HepG2 (cell line): ENCODE measurements at regions not wholly inside any gene's neighbourhood (a gene's known extent, or its start where the extent isn't known, plus 50 kb on each side); places are given as distances from the start of the nearest gene placed in this dataset.

Experiments
- ATAC-seq: fragments of 200-7000 bp; cut with Tn5 transposase; 3 replicates; pipeline ENCODE4 v1.9.1; 2020; ENCODE audit warnings: mild to moderate bottlenecking, moderate library complexity
- BruUV-seq: library from RNA; stranded (reverse); fragments of 400-500 nt; replicated peaks from 2 replicates; lab custom pipeline; 2021; lab: Mats Ljungman, UMichigan
- CTCF ChIA-PET: fragments of 300-600 bp; formaldehyde crosslinking; extraction: SDS; loops from one replicate; lab custom pipeline; 2021; ENCODE audit warnings: low total read pairs, inconsistent platforms, low intra/inter-chr PET ratio; lab: Yijun Ruan, JAX
- POLR2A ChIA-PET: fragments of 350-600 bp; sonication (Branson Sonifier 250); formaldehyde crosslinking; loops from one replicate; lab custom pipeline; 2020; ENCODE audit warnings: antibody characterized with exemption, inconsistent platforms; lab: Yijun Ruan, JAX
- DNase-seq: peaks from one replicate; pipeline ENCODE4 v3.0.0-alpha.2; 2015; ENCODE audit warnings: low spot score
- FAIRE-seq: peaks from 3 replicates; lab custom pipeline; 2011; peaks lifted over from hg19 to GRCh38; lab: Jason Lieb, UNC
- H2AFZ ChIP-seq: one replicate; pipeline ENCODE4 v1.6.1; 2011; ENCODE audit warnings: low read length, inconsistent platforms
- H3K27ac ChIP-seq: fragments of 300-600 bp; 3 replicates; pipeline ENCODE4 v1.8.0; 2011; ENCODE audit warnings: mixed run types, mild to moderate bottlenecking, mixed read lengths, low read length, inconsistent platforms; ENCODE audit not compliant: insufficient read depth; ENCODE audit errors: extremely low read length
- H3K27me3 ChIP-seq, 2 experiments: fragments of 200-600 bp in 1 of 2; 2 replicates in 1 of 2; 3 replicates in 1 of 2; pipeline versions ENCODE4 v1.6.0 to v1.8.0; 2011; ENCODE audit warnings: low read length in 2 of 2, mild to moderate bottlenecking in 2 of 2, moderate library complexity in 2 of 2, inconsistent platforms in 1 of 2; ENCODE audit not compliant: insufficient read depth in 2 of 2, control insufficient read depth in 1 of 2
- H3K36me3 ChIP-seq, 2 experiments: fragments of 200-600 bp in 1 of 2; replicated peaks in 1 of 2; 2 replicates in 1 of 2; 3 replicates in 1 of 2; pipeline versions ENCODE4 v1.5.1 to v1.8.0; 2011; ENCODE audit warnings: low read length in 2 of 2, inconsistent platforms in 1 of 2; ENCODE audit not compliant: insufficient read depth in 2 of 2, control insufficient read depth in 1 of 2
- H3K4me1 ChIP-seq: 2 replicates; pipeline ENCODE4 v1.5.1; 2012; ENCODE audit warnings: low read length, inconsistent platforms; ENCODE audit not compliant: insufficient read depth
- H3K4me2 ChIP-seq: 2 replicates; pipeline ENCODE4 v1.6.0; 2011; ENCODE audit warnings: low read depth, low read length, inconsistent platforms
- H3K4me3 ChIP-seq, 3 experiments: fragments of 200-600 bp in 1 of 3; sonication (generic), shearing (Covaris generic) in 1 of 3; replicated peaks in 1 of 3; 2 replicates each; pipeline ENCODE4 v1.5.1; 2011 to 2016; ENCODE audit warnings: low read length in 3 of 3, inconsistent platforms in 2 of 3, low read depth in 2 of 3, mild to moderate bottlenecking in 2 of 3, control low read depth in 1 of 3, mixed read lengths in 1 of 3; ENCODE audit not compliant: insufficient read depth in 1 of 3
- H3K79me2 ChIP-seq: one replicate; pipeline ENCODE4 v1.6.1; 2011; ENCODE audit warnings: low read length, inconsistent platforms; ENCODE audit not compliant: insufficient read depth
- H3K9ac ChIP-seq: 2 replicates; pipeline ENCODE4 v1.6.0; 2011; ENCODE audit warnings: mild to moderate bottlenecking, low read depth, low read length, inconsistent platforms; ENCODE audit not compliant: insufficient read depth
- H3K9me3 ChIP-seq: 2 replicates; pipeline ENCODE4 v1.5.1; 2012; ENCODE audit warnings: mild to moderate bottlenecking, low read length
- H4K20me1 ChIP-seq: 2 replicates; pipeline ENCODE4 v1.6.0; 2011; ENCODE audit warnings: inconsistent platforms, mild to moderate bottlenecking, low read length, moderate library complexity; ENCODE audit not compliant: insufficient read depth
- CTCF ChIP-seq: sonication (generic); formaldehyde crosslinking; IDR thresholded peaks from 2 replicates; pipeline ENCODE4 v1.5.0; 2020; ENCODE audit warnings: mild to moderate bottlenecking, missing genetic modification reagents, moderate library complexity
- RAD21 ChIP-seq: fragments of 450-650 bp; formaldehyde crosslinking; IDR thresholded peaks from 2 replicates; pipeline ENCODE4 v1.5.0; 2020; ENCODE audit warnings: mild to moderate bottlenecking
- SMC3 ChIP-seq: IDR thresholded peaks from 2 replicates; pipeline ENCODE4 v1.6.1; 2011; ENCODE audit warnings: low read length, improper control_type of control experiment
- STAG1 ChIP-seq: sonication (generic); formaldehyde crosslinking; IDR thresholded peaks from 2 replicates; pipeline ENCODE4 v1.4.0; 2020; ENCODE audit warnings: missing genetic modification reagents
- ZNF274 ChIP-seq: sonication (generic); formaldehyde crosslinking; IDR thresholded peaks from 2 replicates; pipeline ENCODE4 v1.5.1; 2020; ENCODE audit warnings: mild to moderate bottlenecking, missing genetic modification reagents
- ZNF382 ChIP-seq: sonication (generic); formaldehyde crosslinking; IDR thresholded peaks from 2 replicates; pipeline ENCODE4 v1.5.0; 2020; ENCODE audit warnings: missing genetic modification reagents, mild to moderate bottlenecking, borderline replicate concordance
- WGBS: methylation state at CpG from one replicate; pipeline ENCODE4 v1.1.6; 2017; ENCODE audit warnings: low lambda C conversion rate; 5-methylcytosine and 5-hydroxymethylcytosine counted together
- in situ Hi-C: cut with HindIII; loops from 2 replicates; pipeline ENCODE4 v1.10.0; 2017; ENCODE audit warnings: low pct_unique_long_range_greater_than_20kb; ENCODE audit not compliant: extremely low pct_ligation_motif_present
- intact Hi-C: fragments of 100-400 bp; cut with micrococcal nuclease; formaldehyde crosslinking; loops from one replicate; pipeline ENCODE4 v1.10.0; 2022; ENCODE audit not compliant: unreplicated experiment

- Histone ChIP-seq H3K4me3 (no peak overlapping the region), H3K79me2 (no peaks in the 10 kb centered on the region), H3K4me1 (no peaks in the 10 kb centered on the region), H3K9me3 (no peaks in the 10 kb centered on the region), H3K36me3 (no peaks in the 10 kb centered on the region), H2AFZ (no peak overlapping the region), H3K9ac (no peak overlapping the region), H3K27ac (no peak overlapping the region), H3K4me2 (no peak overlapping the region), H4K20me1 (no peaks in the 10 kb centered on the region), H3K27me3 (peaks cover 0 to 9% of the 10 kb centered on the region in 2 experiments; a peak in 2 of 5 replicates)
- no TSS peak for BruUV-seq
- POLR2A ChIA-PET = interaction anchor here (1.0 kb wide), 1 partner anchor 480 kb away, joined by 3 read pairs; no protein-coding TSS in a partner anchor
- in situ Hi-C loops (loop anchor here (5.0 to 10.0 kb wide), 3 partner anchors 69 to 549 kb away; no protein-coding TSS in a partner anchor), intact Hi-C loops (loop anchor here (1.0 kb wide), 3 partner anchors 69 to 551 kb away; no protein-coding TSS in a partner anchor)
- WGBS = 0% methylated on average over 2 of the region's 2 CpGs
- CTCF ChIA-PET = interaction anchor here (0.7 to 3.2 kb wide), 3 partner anchors 69 to 551 kb away, joined by 3 to 30 read pairs (median 10); no protein-coding TSS in a partner anchor
- peak; percentile 67 for DNase-seq
- peak; percentile 97 for ATAC-seq
- TF ChIP-seq STAG1 (CRISPR knock-in tag) (peak; percentile 81), SMC3 (peak; percentile 73), ZNF274 (CRISPR knock-in tag) (no peak), RAD21 (peak; percentile 61), CTCF (CRISPR knock-in tag) (peak; percentile 86)
- peak; percentile 84 for FAIRE-seq
Measured at GRCh38 chr11:87421422-87421821, 383.7 kb downstream of the TMEM135 start.

- FAIRE-seq = no peak
- no peak overlapping the region for H2AFZ ChIP-seq
- no peaks in the 10 kb centered on the region for H4K20me1 ChIP-seq
- no TSS peak for BruUV-seq
- no peaks in the 10 kb centered on the region for H3K9me3 ChIP-seq
- CTCF ChIA-PET = no interaction called here
- TF ChIP-seq ZNF382 = no peak
- in situ Hi-C loops = no loop called here
- no peak overlapping the region for H3K9ac ChIP-seq
- no peak for DNase-seq
- H3K79me2 ChIP-seq = no peaks in the 10 kb centered on the region
- H3K4me2 ChIP-seq = no peak overlapping the region
- H3K4me3 ChIP-seq = no peak overlapping the region
- POLR2A ChIA-PET = no interaction called here
- H3K27ac ChIP-seq = no peak overlapping the region
- ATAC-seq = no peak
- H3K4me1 ChIP-seq = no peaks in the 10 kb centered on the region
- no peaks in the 10 kb centered on the region for H3K36me3 ChIP-seq
- intact Hi-C loops = no loop called here
- H3K27me3 ChIP-seq = peaks cover 0 to 2% of the 10 kb centered on the region in 2 experiments; a peak in 1 of 5 replicates
Measured at GRCh38 chr11:87417951-87418350, 380.2 kb downstream of the TMEM135 start.
